ENCODE measurements at regions not wholly inside any gene's neighbourhood (a gene's known extent, or its start where the extent isn't known, plus 50 kb on each side); places are given as distances from the start of the nearest gene placed in this dataset.

DNA sequence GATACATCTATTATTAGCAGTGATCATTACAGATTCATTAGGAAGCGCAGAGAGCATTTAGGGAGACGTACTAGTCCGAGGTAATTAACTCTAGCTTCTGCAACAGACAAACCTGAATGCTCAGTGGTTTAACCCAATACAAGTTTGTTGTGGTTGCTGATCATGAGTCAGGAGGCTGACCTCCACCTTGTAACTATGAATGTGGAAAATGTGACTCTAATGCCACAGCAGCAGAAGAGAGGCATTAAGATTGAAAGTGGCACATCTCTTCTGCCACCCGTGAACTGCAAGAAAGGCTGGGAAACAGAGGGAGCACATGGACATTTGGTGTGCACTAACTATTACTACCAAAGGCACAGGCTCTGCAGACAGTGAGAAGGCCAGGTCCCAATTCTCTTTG is 71.2 kb upstream of the C3orf80 start (continued):
- TF ChIP-seq, protein P1, sequence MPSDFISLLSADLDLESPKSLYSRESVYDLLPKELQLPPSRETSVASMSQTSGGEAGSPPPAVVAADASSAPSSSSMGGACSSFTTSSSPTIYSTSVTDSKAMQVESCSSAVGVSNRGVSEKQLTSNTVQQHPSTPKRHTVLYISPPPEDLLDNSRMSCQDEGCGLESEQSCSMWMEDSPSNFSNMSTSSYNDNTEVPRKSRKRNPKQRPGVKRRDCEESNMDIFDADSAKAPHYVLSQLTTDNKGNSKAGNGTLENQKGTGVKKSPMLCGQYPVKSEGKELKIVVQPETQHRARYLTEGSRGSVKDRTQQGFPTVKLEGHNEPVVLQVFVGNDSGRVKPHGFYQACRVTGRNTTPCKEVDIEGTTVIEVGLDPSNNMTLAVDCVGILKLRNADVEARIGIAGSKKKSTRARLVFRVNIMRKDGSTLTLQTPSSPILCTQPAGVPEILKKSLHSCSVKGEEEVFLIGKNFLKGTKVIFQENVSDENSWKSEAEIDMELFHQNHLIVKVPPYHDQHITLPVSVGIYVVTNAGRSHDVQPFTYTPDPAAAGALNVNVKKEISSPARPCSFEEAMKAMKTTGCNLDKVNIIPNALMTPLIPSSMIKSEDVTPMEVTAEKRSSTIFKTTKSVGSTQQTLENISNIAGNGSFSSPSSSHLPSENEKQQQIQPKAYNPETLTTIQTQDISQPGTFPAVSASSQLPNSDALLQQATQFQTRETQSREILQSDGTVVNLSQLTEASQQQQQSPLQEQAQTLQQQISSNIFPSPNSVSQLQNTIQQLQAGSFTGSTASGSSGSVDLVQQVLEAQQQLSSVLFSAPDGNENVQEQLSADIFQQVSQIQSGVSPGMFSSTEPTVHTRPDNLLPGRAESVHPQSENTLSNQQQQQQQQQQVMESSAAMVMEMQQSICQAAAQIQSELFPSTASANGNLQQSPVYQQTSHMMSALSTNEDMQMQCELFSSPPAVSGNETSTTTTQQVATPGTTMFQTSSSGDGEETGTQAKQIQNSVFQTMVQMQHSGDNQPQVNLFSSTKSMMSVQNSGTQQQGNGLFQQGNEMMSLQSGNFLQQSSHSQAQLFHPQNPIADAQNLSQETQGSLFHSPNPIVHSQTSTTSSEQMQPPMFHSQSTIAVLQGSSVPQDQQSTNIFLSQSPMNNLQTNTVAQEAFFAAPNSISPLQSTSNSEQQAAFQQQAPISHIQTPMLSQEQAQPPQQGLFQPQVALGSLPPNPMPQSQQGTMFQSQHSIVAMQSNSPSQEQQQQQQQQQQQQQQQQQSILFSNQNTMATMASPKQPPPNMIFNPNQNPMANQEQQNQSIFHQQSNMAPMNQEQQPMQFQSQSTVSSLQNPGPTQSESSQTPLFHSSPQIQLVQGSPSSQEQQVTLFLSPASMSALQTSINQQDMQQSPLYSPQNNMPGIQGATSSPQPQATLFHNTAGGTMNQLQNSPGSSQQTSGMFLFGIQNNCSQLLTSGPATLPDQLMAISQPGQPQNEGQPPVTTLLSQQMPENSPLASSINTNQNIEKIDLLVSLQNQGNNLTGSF (CRISPR knock-in tag; IDR thresholded peaks at IDR 0.05): no peak
- no peak for TF ChIP-seq RNF2 (conservative IDR thresholded peaks at IDR 0.05; ENCODE audit: low read depth)

DNA sequence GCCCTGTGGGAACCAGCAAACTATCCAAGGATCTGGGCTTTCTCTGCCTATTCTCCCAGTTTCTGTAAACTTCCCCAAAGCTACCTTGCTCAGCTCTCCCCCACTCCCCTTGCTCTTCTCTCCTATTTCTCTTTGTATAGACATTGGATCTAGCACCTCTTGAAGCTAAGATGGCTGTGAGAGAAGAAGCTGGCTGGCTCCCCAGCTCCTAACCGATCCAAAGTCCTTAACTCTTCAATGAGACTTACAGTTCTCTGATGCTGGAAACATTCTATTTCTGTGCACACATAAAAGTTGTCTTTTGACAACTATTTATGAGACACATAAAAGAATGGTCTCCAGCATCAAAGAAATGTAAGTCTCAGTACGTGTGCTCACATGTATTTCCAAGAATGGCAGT is 70.6 kb upstream of the C3orf80 start:
- Histone ChIP-seq H4K20me1 (ENCODE audit: insufficient read depth, low read length) (no peaks in the 10 kb centered on the region), H3K9me3 (ENCODE audit: low read length) (no peaks in the 10 kb centered on the region), H3K4me2 (ENCODE audit: low read depth, low read length) (no peak overlapping the region), H3K27me3 (ENCODE audit: control insufficient read depth in 1 of 2, insufficient read depth in 2 of 2, low read length in 2 of 2) (no peaks in the 10 kb centered on the region), H3K36me3 (replicated peaks in 1 of 2; ENCODE audit: control insufficient read depth in 1 of 2, insufficient read depth in 2 of 2, low read length in 2 of 2) (no peaks in the 10 kb centered on the region), H3K4me3 (replicated peaks in 1 of 3; ENCODE audit: insufficient read depth in 1 of 3, low read depth in 2 of 3, low read length in 3 of 3) (no peak overlapping the region), H2AFZ (ENCODE audit: low read length) (no peak overlapping the region), H3K4me1 (ENCODE audit: insufficient read depth, low read length) (no peaks in the 10 kb centered on the region), H3K9ac (ENCODE audit: insufficient read depth, low read depth, low read length) (no peak overlapping the region), H3K27ac (ENCODE audit: extremely low read length, insufficient read depth, low read length) (no peak overlapping the region), H3K79me2 (ENCODE audit: insufficient read depth, low read length) (no peaks in the 10 kb centered on the region)
- in situ Hi-C loops (cut with HindIII; ENCODE audit: extremely low pct_ligation_motif_present, low pct_unique_long_range_greater_than_20kb) (no loop called here), intact Hi-C loops (cut with micrococcal nuclease; ENCODE audit: unreplicated experiment) (no loop called here)
- FAIRE-seq: no peak
- no TSS peak for BruUV-seq (replicated peaks)
- CTCF ChIA-PET (ENCODE audit: low intra/inter-chr PET ratio, low total read pairs): no interaction called here
- 15% methylated on average over 2 of the region's 2 CpGs for WGBS (ENCODE audit: low lambda C conversion rate)
- ATAC-seq: no peak
- DNase-seq (ENCODE audit: low spot score): no peak
- POLR2A ChIA-PET: no interaction called here
- TF ChIP-seq ZNF703 (CRISPR knock-in tag; IDR thresholded peaks at IDR 0.05; ENCODE audit: borderline replicate concordance): no peak
- TF ChIP-seq, protein P2, sequence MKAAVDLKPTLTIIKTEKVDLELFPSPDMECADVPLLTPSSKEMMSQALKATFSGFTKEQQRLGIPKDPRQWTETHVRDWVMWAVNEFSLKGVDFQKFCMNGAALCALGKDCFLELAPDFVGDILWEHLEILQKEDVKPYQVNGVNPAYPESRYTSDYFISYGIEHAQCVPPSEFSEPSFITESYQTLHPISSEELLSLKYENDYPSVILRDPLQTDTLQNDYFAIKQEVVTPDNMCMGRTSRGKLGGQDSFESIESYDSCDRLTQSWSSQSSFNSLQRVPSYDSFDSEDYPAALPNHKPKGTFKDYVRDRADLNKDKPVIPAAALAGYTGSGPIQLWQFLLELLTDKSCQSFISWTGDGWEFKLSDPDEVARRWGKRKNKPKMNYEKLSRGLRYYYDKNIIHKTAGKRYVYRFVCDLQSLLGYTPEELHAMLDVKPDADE (CRISPR knock-in tag; IDR thresholded peaks at IDR 0.05): no peak
- TF ChIP-seq NFE2 (CRISPR knock-in tag; IDR thresholded peaks at IDR 0.05): no peak
- TF ChIP-seq ZNF558 (CRISPR knock-in tag; IDR thresholded peaks at IDR 0.05; ENCODE audit: borderline replicate concordance): no peak
- TF ChIP-seq KDM5A (IDR thresholded peaks at IDR 0.05; ENCODE audit: borderline replicate concordance, low read length): no peak
- TF ChIP-seq, protein P3, sequence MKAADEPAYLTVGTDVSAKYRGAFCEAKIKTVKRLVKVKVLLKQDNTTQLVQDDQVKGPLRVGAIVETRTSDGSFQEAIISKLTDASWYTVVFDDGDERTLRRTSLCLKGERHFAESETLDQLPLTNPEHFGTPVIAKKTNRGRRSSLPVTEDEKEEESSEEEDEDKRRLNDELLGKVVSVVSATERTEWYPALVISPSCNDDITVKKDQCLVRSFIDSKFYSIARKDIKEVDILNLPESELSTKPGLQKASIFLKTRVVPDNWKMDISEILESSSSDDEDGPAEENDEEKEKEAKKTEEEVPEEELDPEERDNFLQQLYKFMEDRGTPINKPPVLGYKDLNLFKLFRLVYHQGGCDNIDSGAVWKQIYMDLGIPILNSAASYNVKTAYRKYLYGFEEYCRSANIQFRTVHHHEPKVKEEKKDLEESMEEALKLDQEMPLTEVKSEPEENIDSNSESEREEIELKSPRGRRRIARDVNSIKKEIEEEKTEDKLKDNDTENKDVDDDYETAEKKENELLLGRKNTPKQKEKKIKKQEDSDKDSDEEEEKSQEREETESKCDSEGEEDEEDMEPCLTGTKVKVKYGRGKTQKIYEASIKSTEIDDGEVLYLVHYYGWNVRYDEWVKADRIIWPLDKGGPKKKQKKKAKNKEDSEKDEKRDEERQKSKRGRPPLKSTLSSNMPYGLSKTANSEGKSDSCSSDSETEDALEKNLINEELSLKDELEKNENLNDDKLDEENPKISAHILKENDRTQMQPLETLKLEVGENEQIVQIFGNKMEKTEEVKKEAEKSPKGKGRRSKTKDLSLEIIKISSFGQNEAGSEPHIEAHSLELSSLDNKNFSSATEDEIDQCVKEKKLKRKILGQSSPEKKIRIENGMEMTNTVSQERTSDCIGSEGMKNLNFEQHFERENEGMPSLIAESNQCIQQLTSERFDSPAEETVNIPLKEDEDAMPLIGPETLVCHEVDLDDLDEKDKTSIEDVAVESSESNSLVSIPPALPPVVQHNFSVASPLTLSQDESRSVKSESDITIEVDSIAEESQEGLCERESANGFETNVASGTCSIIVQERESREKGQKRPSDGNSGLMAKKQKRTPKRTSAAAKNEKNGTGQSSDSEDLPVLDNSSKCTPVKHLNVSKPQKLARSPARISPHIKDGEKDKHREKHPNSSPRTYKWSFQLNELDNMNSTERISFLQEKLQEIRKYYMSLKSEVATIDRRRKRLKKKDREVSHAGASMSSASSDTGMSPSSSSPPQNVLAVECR (CRISPR knock-in tag; IDR thresholded peaks at IDR 0.05; ENCODE audit: borderline replicate concordance): no peak
- TF ChIP-seq RFXAP (CRISPR knock-in tag; IDR thresholded peaks at IDR 0.05; ENCODE audit: borderline replicate concordance): no peak
- TF ChIP-seq TARDBP (CRISPR knock-in tag; IDR thresholded peaks at IDR 0.05): no peak
- no peak for TF ChIP-seq ZBTB8A (CRISPR knock-in tag; IDR thresholded peaks at IDR 0.05; ENCODE audit: borderline replicate concordance, low read depth)
- TF ChIP-seq SRF (IDR thresholded peaks at IDR 0.05; ENCODE audit: low read depth, low read length): no peak
- no peak for TF ChIP-seq HES4 (CRISPR knock-in tag; IDR thresholded peaks at IDR 0.05; ENCODE audit: borderline replicate concordance)
- TF ChIP-seq ZNF674 (CRISPR knock-in tag; IDR thresholded peaks at IDR 0.05; ENCODE audit: low read depth): no peak
